GM19467 (cell line): ENCODE measurements at regions not wholly inside any gene's neighbourhood (a gene's known extent, or its start where the extent isn't known, plus 50 kb on each side); places are given as distances from the start of the nearest gene placed in this dataset.
"Not testable (repeated sequence)": the region's sequence is repeated elsewhere in the genome, so short reads cannot be mapped to it uniquely, and the experiment has no call there.

ENCODE experiments used
- ATAC-seq: cut with Tn5 transposase; IDR thresholded peaks from one replicate; pipeline ENCODE4 v1.9.1; 2021; ENCODE audit warnings: mild to moderate bottlenecking, moderate library complexity; ENCODE audit not compliant: unreplicated experiment

DNA sequence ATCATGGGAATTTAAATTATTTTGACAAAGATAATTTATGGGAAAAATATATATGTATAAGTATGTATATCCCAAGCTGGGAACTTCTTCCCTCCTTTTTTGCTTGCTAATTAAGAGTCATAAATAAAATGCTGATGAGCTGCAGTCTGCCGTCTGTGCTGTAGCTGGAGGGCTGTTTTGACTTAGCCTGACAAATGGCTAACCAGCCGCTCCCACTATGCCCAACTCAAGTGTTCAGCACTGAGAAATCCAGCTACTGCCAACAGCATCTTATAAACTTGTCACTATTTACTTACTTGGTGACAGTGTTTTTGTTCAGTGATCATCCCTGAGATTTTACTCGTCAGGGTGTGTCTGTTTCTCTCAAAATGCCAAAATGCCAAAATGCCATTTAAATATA, 171.2 kb upstream of the PGRMC2 start:
- no peak for ATAC-seq

DNA sequence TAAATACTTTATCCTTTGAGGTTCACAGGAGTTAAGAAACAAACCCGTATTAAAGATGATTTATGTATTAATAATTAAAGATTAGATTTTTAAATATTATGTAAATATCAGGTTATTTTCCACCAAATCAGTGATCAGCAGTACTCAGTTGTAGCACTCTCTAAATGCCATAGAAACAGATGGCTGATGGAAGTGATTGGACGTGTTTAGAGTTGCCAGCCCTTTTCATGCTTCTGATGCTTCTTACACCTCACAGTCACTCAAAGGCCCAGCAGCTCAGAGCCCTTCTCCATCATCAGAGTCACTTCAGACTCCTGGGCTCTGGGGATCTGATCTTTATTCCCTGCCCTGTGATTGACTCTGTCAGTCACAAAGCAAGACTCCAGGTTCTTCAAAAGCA, 170.1 kb upstream of the PGRMC2 start:
- no peak for ATAC-seq

DNA sequence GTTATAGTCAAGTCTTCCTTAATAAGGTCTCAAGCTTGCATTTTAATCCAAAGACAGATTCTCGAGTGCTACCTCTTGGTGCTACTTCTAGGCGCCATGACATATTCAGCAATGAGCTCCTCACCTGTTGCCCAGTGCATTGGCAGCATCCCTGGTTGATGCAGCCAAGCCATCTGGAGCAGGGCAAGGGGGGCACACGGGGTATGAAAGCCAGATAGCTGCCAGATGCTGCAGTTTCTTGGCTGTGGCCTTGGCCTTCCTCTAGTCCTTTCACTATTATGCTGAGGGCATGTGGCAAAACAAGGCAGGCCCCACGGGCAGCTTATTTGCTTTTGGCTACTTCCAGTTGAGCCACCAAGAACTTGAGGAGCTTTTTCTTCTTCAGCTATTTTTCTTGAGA, 168.6 kb upstream of the PGRMC2 start:
- ATAC-seq: no peak

DNA sequence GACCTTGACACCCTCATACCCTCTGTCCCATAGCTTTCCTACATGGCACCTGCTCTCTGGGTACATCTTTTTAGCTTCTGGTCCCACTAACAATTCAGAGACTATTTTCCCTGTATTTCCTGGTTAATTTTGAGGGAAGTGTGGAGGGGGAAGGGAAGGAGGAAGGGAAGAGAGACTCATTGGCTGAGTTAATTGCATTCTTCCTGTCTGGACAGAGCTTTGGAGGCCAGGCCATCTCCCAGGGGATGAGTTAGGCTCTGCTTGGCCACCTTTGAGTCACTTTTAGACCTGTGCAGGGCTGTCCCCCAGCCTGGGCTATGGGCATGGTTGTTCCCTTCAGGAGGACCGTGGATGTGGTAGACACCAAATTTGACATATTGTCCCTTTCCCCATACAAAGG, 167.9 kb upstream of the PGRMC2 start:
- no peak for ATAC-seq

DNA sequence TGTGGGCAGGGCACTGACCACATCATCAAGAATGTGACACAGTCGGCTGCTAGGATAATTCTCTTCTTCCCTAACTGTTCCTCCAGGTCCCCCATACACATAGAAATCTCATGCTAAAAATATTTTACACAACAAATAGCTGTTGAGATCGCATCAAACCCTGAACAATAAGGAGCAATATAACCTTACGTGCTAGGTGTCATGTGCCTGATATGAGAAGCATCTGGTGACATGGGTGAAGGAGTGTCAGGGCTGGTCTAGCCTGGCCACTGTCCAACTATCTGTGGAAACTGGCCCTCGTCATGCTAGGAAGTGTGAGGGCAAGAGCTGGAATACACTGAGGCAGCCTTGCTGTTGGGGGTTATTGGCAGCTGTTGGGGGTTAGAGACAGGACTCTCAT, 167.3 kb upstream of the PGRMC2 start:
- no peak for ATAC-seq

DNA sequence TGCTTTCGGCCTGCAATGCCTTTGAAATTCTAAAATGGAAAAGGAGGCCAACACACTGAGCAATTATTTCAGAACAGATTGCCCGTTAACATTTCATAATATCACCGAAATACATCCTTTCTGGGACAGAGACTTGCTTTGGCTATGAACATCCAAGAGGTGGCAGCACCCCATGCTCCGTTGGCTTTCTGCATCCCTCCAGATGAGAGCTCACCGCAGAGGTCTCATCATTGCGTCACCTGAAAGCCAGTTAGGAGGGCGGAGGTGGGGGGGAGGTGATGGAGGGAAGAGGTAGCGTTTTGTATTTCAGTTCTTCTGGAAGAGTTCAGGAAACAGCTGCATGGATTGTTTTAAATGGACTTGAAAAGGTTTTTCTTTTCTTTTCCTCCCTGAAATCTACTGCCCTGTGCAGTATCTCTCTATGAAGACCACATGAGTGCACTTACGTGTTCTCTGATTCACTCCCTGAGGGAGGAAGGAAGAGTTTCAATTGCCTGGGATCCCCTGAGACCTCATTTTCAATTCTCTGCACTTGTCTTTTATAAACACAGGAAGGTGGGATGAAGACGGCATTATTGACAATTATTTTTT, 166.8 kb upstream of the PGRMC2 start:
- peak; percentile 98 for ATAC-seq

DNA sequence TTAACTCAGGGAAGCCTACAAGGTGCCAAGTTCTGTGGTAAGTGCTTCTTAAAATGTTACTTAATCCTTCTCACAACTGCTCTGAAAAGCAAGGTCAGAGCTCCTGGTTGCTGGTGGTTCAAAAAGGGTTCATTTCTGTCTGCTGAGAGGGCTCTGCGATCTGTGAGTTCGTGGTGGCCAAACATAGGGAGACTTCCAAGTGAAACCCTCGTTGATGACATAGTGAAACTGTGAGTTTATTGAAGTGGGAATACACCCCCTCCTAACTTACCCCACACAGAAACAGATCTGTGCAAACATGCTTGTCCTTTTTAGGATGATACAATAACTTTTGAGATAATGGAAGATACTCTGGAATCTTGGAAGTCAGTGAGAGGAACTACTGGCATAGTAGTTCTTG, 164.8 kb upstream of the PGRMC2 start:
- no peak for ATAC-seq

DNA sequence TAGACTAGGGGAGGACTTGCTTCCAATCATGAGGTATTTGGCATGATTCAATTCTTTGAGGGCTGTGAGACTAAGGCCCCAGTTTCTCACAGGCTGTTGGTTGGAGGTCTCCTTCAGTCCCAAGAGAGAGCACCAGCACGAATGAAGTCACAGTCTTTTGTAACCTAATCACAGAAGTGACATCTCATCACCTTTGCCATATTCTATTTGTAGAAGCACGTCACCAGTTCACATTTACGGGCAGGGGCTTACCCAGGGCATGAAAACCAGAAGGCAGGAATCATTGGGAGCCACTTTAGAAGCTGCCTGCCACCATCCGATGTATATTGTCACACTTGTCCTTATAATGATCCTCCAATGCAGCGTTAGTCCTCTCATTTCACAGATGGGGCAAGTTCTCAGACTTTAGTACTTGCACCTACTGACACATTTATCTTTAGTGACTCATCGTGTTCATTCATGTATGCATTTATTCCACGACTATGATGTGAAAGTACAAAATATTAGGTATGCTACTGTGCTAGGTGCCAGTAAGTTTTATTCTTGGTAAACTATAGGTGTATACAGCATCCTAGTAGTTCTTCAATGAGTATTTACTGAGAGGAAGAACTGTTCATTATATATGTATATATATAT, 163.8 kb upstream of the PGRMC2 start:
- no peak for ATAC-seq

DNA sequence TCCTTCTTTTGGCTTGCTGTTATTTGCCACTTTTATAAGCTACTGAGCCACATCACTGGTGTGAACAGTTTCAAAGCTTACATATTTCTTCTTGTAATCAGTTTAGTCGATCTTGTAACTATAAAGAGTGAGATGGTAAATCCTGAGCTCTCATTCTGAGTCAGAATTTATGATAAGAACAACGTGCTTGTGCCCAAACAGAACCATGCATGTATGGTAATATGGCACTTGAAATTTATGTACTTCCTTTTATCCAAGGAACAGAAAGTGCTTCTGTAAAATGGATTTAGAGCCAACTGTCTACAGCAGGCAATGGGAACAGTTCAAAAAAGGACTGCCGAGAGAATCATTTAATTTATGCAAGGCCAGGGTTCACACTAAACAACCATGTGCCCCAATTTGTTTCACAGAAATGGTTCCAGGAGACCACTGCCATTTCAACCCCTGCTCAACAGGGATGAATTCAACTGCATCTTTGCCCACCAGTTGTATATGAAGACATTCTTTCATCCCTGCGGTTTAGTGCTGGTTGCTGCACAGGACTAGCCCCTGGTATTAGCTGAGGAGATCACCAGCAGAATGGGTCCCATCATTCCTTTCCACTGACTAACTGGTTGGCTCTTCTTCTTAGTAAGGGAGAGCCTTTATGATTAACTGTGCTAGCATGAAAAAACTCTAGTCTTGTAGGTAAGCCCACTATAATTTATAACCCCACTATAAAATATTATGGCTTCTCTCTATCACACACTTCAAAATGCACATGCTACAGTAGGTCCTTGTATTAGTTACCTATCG, 162.9 kb upstream of the PGRMC2 start:
- ATAC-seq: no peak

DNA sequence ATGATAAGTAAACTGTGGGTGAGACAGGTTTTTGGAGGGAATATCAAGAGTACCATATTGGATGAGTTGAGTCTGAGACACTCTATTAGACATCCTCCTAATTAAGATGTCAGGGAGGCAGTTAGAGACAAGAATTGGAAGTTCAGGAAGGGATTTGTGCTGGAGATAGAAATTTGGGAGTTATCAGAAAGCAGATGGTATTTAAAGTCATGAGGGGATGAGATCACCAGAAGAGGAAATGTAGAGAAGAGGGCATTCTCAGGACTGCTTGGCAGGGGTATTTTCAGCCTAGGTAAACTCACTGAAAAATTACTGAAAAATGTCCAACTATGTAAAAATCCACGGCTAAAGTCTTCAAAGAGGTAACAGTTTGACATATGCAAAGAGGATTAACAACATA, 161.6 kb upstream of the PGRMC2 start:
- no peak for ATAC-seq

DNA sequence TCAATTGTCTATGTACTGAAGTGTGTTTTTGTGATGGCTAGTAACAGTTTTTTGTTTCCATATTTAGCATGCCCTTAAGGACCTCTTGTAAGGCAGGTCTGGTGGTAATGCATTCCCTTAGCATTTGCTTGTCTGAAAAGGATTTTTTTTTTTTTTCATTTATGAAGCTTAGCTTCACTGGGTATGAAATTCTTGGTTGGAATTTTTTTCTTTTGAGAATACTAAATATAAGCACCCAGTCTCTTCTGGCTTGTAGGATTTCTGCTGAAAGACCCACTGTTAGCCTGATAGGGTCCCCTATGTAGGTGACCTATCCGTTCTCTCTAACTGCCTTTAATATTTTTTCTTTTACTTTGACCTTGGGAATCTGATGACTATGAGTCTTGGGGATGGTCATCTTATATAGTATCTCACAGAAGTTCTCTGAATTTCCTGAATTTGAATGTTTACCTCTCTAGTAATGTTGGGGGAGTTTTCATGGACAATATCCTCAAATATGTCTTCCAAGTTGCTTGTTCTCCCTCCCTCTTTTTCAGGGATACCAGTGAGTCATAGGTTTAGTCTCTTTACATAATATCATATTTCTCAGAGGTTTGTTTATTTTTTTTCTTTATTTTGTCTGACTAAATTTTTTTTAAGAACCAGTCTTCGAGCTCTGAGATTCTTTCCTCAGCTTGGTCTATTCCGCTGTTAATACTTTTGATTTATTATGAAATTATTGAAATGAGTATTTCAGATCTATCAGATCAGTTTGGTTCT, 157.1 kb upstream of the PGRMC2 start:
- ATAC-seq: no peak

DNA sequence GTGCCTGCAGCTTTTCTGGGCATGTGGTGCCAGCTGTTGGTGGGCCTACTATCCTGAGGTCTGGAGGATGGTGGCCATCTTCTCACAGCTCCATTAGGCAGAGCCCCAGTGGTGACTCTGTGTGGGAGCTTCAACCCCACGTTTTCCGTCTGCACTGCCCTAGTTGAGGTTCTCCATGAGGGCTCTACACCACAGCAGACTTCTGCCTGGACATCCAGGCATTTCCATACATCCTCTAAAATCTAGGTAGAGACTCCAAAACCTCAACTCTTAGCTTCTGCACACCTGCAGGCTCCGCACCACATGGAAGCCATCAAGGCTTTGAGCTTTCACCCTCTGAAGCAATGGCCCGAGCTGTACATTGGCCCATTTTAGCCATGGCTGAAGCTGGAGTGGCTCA, 153.3 kb upstream of the PGRMC2 start:
- no peak for ATAC-seq

DNA sequence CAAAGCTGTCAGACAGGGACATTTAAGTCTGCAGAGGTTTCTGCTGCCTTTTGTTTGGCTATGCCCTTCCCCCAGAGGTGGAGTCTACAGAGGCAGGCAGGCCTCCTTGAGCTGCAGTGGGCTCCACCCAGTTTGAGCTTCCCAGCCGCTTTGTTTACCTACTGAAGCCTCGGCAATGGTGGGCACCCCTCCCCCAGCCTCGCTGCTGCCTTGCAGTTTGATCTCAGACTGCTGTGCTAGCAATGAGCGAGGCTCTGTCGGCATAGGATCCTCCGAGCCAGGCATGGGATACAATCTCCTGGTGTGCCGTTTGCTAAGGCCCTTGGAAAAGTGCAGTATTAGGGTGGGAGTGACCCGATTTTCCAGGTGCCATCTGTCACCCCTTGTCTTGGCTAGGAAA, 149.4 kb upstream of the PGRMC2 start:
- not testable (repeated sequence) for ATAC-seq

DNA sequence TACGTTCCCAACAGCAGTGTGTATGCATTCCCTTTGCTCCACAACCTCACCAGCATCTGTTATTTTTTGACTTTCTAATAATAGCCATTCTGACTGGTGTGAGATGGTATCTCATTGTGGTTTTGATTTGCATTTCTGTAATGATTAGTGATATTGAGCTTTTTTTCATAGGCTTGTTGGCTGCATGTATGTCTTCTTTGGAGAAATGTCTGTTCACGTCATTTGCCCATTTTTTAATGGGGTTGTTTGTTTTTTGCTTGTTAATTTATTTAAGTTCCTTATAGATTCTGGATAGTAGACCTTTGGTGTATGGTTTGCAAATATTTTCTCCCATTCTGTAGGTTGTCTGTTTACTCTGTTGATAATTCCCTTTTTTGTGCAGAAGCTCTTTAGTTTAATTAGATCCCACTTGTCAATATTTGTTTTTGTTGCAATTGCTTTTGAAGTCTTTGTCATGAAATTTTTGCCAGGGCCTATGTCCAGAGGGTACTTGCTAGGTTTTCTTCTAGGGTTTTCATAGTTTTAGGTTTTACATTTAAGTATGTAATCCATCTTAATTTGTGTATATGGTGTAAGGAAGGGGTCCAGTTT, 141.5 kb upstream of the PGRMC2 start:
- ATAC-seq: not testable (repeated sequence)

DNA sequence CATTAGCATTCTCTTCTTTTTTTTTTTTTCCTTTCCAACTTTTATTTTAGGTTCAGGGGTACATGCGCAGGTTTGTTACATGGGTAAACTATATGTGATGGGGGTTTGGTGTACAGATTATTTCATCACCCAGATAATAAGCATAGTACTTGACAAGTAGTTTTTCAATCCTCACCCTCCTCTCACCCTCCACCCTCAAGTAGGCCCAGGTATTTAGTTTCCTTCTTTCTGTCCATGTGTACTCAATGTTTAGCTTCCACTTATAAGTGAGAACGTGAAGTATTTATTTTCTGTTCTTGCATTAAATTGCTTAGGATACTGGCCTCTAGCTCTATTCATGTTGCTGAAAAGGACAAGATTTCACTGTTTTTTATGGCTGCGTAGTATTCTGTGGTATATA, 140.8 kb upstream of the PGRMC2 start:
- ATAC-seq: no peak

DNA sequence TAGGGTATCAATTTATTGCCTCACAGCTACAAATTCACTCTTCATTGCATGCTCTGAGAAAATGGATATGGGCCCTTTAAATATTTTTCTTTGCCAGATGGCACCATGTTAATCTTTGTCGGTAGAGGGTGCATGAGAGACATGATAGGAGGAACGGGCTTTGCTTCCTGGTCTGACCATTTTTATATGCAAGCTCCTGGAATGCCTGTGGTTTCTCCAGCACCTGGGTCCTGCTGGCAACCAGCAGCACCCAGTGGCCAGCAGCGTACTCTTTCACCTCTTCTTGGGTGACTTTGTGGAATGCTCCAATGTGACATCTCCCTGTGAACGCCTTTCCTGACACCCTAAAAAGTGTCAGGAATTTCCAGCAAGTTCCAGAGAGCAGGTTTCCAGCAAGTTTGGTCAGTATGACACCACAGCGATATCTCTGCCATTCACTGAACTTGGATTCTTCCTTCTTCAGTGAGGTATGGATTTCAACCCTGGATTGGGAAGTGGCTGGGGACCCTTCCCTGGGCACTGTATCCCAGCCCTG, 140.3 kb upstream of the PGRMC2 start:
- no peak for ATAC-seq

DNA sequence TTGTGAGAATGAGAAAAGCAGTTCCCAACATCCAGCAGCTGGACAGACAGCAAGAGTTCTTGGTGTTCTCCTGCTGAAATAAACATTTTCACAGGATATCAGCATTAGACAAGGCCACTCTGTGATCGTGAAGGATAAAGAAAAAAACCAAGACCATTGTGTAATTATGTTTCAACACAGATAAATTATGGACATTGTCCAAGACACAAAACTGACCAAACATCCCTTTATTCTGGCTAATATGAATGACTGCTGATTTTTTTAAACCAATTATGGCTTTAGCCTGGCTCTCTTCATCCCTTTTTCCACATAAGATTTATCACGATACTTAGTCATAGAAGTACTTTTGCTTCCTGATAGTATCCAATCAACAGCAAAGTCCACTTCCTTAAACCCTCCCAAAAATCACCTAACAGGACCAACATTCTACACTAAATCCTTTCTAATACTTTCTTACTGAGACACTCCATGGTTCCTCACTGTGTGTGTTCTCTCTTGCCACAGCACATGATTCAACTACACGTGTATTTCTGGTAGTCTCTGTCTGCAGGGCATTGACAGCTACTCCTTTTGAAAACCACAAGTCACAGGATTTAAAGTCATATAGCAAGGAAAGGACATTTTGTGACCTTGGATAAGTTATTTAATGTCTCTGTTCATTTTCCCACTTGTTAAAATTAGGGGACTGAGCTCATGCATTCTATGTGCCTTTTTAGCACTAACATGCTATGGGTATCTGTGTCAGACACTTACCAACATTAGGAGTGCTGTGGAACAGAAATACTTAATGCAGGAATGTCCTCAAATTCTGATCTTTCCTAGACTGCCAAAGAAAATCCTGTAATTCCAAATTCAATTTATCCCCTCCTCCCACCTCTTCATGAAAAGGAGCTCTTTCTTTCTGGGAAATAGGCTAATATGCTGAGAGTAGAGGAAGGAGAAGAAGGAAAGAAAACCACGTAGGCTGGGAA, 137.2 kb upstream of the PGRMC2 start:
- no peak for ATAC-seq

DNA sequence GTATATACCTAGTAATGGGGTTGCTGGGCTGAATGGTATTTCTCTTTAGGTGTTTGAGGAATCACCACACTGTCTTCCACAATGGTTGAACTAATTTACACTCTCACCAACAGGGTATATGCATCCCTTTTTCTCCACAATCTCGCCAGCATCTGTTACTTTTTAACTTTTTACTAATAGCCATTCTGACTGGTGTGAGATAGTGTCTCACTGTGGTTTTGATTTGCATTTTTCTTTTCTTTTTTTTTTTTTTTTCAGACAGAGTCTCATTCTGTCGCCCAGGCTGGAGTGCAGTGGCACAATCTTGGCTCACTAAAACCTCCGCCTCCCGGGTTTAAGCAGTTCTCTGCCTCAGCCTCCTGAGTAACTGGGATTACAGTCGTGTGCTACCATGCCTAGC, 134.7 kb upstream of the PGRMC2 start:
- ATAC-seq: peak; percentile 72

DNA sequence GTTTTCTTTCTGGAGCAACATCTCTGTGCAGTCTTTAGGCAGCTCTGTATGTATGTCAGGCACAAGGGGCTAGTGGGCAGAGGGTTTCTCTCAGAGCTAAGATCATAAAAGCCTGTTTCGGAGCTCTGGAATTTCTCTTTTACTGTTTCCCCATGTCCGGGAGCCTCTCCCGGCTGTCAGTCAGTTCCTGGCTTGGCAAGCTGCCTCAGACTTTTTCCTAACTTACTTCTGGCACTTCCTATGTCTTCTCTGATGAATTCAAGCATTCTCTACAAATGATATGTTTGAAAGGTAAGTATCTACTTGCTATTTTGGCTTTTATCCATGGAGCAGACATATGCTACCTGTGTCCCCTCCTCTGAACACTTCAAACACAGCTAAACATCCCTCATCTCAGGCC, 129.3 kb upstream of the PGRMC2 start:
- no peak for ATAC-seq

DNA sequence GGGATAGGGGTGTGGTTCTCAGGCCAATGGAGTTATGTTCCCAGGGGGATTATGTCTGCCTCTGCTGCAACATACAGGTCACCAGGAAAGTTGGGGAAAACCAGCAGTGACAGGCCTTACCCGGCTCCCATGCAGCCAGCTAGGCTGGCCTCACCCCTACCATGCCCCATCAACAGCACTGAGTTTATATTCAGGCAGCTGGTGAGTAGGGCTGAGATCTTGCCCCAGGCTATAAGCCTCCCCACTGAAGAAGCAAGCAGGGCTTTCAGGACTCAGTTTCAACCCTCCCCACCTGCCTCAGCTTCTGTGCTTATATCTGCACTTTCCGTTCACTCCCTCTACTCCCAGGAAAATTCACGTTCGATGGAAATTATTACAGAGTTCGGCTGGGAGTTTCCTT, 122.4 kb upstream of the PGRMC2 start:
- no peak for ATAC-seq
